ENCODE measurements at regions not wholly inside any gene's neighbourhood (a gene's known extent, or its start where the extent isn't known, plus 50 kb on each side); places are given as distances from the start of the nearest gene placed in this dataset.
"Not testable (repeated sequence)": the region's sequence is repeated elsewhere in the genome, so short reads cannot be mapped to it uniquely, and the experiment has no call there.

- DNase-seq (ENCODE audit: low spot score) = no peak
Observed at GRCh38 chrX:55142206-55142918, 53.5 kb downstream of the PAGE2 start.

- no peak for DNase-seq (ENCODE audit: low spot score)
Observed at GRCh38 chrX:55142919-55143310, 54.1 kb downstream of the PAGE2 start.

- DNase-seq (ENCODE audit: low spot score) = no peak
Observed at GRCh38 chrX:55143621-55144020, 54.8 kb downstream of the PAGE2 start.

- no peak for DNase-seq (ENCODE audit: low spot score)
Observed at GRCh38 chrX:55144697-55145096, 55.9 kb downstream of the PAGE2 start.

GRCh38 chrX:55149242-55149641, 60.4 kb downstream of the PAGE2 start:
- DNase-seq (ENCODE audit: low spot score) = no peak

GRCh38 chrX:55151199-55151598, 62.4 kb downstream of the PAGE2 start:
- no peak for DNase-seq (ENCODE audit: low spot score)

GRCh38 chrX:55159551-55159950, 60.6 kb upstream of the PAGE5 start:
- no peak for DNase-seq (ENCODE audit: low spot score)

- peak; percentile 86 for DNase-seq (ENCODE audit: low spot score)
Observed at GRCh38 chrX:55160685-55161552, 59.2 kb upstream of the PAGE5 start.

- no peak for DNase-seq (ENCODE audit: low spot score)
Observed at GRCh38 chrX:55161581-55161980, 58.6 kb upstream of the PAGE5 start.

GRCh38 chrX:55163171-55163570, 57.0 kb upstream of the PAGE5 start:
- DNase-seq (ENCODE audit: low spot score) = no peak

GRCh38 chrX:55165026-55165425, 55.1 kb upstream of the PAGE5 start:
- not testable (repeated sequence) for DNase-seq (ENCODE audit: low spot score)

GRCh38 chrX:55167124-55167803, 52.9 kb upstream of the PAGE5 start:
- DNase-seq (ENCODE audit: low spot score) = no peak

- DNase-seq (ENCODE audit: low spot score) = no peak
Observed at GRCh38 chrX:55167901-55168300, 52.2 kb upstream of the PAGE5 start.

GRCh38 chrX:55169782-55170181, 50.4 kb upstream of the PAGE5 start:
- no peak for DNase-seq (ENCODE audit: low spot score)

All from D341Med (cell line).